ENCODE measurements at regions not wholly inside any gene's neighbourhood (a gene's known extent, or its start where the extent isn't known, plus 50 kb on each side); places are given as distances from the start of the nearest gene placed in this dataset.

DNA sequence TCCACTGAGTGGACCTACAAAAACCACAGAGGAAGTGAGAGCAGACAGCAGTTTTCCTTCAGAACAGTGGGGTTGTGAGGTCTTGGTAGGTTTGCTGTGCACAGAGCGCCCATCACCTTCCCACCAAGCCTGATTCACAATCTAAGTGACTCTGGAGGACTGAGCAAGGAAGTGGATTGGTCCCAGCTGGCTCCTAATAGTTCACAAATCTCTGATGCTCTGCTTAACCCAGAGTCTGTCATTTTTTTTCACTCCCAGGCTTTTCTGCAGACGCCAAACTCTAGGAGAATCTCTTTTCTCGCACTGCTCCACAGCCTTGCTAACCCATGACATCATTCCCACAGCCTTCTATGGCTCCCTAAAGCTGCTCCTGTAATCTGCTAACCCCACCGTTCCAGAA lies 280.4 kb downstream of the C1D start:
- H3K9ac ChIP-seq (ENCODE audit: low read length): no peak overlapping the region
- H3F3A ChIP-seq (ENCODE audit: insufficient read depth, low read length, poor library complexity, severe bottlenecking): no peaks in the 10 kb centered on the region
- no peaks in the 10 kb centered on the region for H3K36me3 ChIP-seq (ENCODE audit: insufficient read depth, low read length)
- TF ChIP-seq RAD21 (conservative IDR thresholded peaks at IDR 0.05) (no peak), MXI1 (conservative IDR thresholded peaks at IDR 0.05; ENCODE audit: poor library complexity, severe bottlenecking) (no peak), POLR2AphosphoS5 (IDR thresholded peaks at IDR 0.05) (no peak), EZH2 (IDR thresholded peaks at IDR 0.05; ENCODE audit: borderline replicate concordance, insufficient read depth, low read length, poor library complexity, severe bottlenecking) (no peak), EP300 (conservative IDR thresholded peaks at IDR 0.05; ENCODE audit: poor library complexity, severe bottlenecking) (no peak)
- H3K4me3 ChIP-seq (ENCODE audit: low read length): no peak overlapping the region
- no peaks in the 10 kb centered on the region for H3K79me2 ChIP-seq (replicated peaks; ENCODE audit: insufficient read depth, low read length)
- H2AFZ ChIP-seq (ENCODE audit: low read depth, low read length): no peak overlapping the region
- H3K27ac ChIP-seq (ENCODE audit: low read length): no peak overlapping the region
- no peaks in the 10 kb centered on the region for H3K27me3 ChIP-seq (ENCODE audit: insufficient read depth, low read depth, low read length)
- H3K9me3 ChIP-seq (ENCODE audit: low read length): no peaks in the 10 kb centered on the region
- H4K20me1 ChIP-seq (ENCODE audit: insufficient read depth): no peaks in the 10 kb centered on the region
- H3K9me2 ChIP-seq (ENCODE audit: insufficient read depth, low read length): no peaks in the 10 kb centered on the region
- no peak overlapping the region for H3K4me2 ChIP-seq (ENCODE audit: low read length)

DNA sequence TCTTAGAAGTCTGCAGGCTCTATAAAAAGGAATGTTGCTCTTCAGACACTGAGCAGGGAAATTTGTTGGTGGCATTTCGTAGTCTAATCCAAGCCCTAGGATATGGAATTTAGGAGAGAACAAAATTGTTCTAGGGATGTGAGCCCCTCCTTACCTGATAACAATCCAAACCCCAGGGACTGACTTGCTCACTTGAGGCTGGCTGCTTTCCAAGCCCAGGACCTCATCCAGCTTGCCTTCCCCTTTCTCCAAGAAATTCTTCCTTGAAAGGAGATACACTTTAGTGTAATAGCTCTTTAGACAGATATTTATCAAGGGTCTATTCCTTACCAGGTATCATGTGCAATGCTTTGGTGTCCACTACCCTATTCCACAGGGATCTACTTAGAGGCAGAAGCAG lies 279.8 kb downstream of the C1D start:
- Histone ChIP-seq H3K9me2 (ENCODE audit: insufficient read depth, low read length) (no peaks in the 10 kb centered on the region), H2AFZ (ENCODE audit: low read depth, low read length) (no peak overlapping the region), H3K9ac (ENCODE audit: low read length) (no peak overlapping the region), H3K4me2 (ENCODE audit: low read length) (no peak overlapping the region), H3K27ac (ENCODE audit: low read length) (no peak overlapping the region), H3K9me3 (ENCODE audit: low read length) (no peaks in the 10 kb centered on the region), H3K27me3 (ENCODE audit: insufficient read depth, low read depth, low read length) (no peaks in the 10 kb centered on the region), H3K79me2 (replicated peaks; ENCODE audit: insufficient read depth, low read length) (no peaks in the 10 kb centered on the region), H3K36me3 (ENCODE audit: insufficient read depth, low read length) (no peaks in the 10 kb centered on the region), H4K20me1 (ENCODE audit: insufficient read depth) (no peaks in the 10 kb centered on the region), H3F3A (ENCODE audit: insufficient read depth, low read length, poor library complexity, severe bottlenecking) (no peaks in the 10 kb centered on the region), H3K4me3 (ENCODE audit: low read length) (no peak overlapping the region)
- no peak for TF ChIP-seq SMC3 (conservative IDR thresholded peaks at IDR 0.05; ENCODE audit: poor library complexity)
- no peak for TF ChIP-seq TAF1 (IDR thresholded peaks at IDR 0.05; ENCODE audit: low read depth)
- TF ChIP-seq, protein P1, sequence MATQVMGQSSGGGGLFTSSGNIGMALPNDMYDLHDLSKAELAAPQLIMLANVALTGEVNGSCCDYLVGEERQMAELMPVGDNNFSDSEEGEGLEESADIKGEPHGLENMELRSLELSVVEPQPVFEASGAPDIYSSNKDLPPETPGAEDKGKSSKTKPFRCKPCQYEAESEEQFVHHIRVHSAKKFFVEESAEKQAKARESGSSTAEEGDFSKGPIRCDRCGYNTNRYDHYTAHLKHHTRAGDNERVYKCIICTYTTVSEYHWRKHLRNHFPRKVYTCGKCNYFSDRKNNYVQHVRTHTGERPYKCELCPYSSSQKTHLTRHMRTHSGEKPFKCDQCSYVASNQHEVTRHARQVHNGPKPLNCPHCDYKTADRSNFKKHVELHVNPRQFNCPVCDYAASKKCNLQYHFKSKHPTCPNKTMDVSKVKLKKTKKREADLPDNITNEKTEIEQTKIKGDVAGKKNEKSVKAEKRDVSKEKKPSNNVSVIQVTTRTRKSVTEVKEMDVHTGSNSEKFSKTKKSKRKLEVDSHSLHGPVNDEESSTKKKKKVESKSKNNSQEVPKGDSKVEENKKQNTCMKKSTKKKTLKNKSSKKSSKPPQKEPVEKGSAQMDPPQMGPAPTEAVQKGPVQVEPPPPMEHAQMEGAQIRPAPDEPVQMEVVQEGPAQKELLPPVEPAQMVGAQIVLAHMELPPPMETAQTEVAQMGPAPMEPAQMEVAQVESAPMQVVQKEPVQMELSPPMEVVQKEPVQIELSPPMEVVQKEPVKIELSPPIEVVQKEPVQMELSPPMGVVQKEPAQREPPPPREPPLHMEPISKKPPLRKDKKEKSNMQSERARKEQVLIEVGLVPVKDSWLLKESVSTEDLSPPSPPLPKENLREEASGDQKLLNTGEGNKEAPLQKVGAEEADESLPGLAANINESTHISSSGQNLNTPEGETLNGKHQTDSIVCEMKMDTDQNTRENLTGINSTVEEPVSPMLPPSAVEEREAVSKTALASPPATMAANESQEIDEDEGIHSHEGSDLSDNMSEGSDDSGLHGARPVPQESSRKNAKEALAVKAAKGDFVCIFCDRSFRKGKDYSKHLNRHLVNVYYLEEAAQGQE (IDR thresholded peaks at IDR 0.05; ENCODE audit: borderline replicate concordance): no peak
- TF ChIP-seq EZH2 (IDR thresholded peaks at IDR 0.05; ENCODE audit: borderline replicate concordance, insufficient read depth, low read length, poor library complexity, severe bottlenecking): no peak
- TF ChIP-seq, protein P2, sequence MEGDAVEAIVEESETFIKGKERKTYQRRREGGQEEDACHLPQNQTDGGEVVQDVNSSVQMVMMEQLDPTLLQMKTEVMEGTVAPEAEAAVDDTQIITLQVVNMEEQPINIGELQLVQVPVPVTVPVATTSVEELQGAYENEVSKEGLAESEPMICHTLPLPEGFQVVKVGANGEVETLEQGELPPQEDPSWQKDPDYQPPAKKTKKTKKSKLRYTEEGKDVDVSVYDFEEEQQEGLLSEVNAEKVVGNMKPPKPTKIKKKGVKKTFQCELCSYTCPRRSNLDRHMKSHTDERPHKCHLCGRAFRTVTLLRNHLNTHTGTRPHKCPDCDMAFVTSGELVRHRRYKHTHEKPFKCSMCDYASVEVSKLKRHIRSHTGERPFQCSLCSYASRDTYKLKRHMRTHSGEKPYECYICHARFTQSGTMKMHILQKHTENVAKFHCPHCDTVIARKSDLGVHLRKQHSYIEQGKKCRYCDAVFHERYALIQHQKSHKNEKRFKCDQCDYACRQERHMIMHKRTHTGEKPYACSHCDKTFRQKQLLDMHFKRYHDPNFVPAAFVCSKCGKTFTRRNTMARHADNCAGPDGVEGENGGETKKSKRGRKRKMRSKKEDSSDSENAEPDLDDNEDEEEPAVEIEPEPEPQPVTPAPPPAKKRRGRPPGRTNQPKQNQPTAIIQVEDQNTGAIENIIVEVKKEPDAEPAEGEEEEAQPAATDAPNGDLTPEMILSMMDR (IDR thresholded peaks at IDR 0.05; ENCODE audit: poor library complexity, severe bottlenecking): no peak
- TF ChIP-seq POLR2AphosphoS5 (IDR thresholded peaks at IDR 0.05): no peak
- TF ChIP-seq EP300 (conservative IDR thresholded peaks at IDR 0.05; ENCODE audit: poor library complexity, severe bottlenecking): no peak
- TF ChIP-seq RAD21 (conservative IDR thresholded peaks at IDR 0.05): no peak
- TF ChIP-seq MXI1 (conservative IDR thresholded peaks at IDR 0.05; ENCODE audit: poor library complexity, severe bottlenecking): no peak

Data from neural cell (in vitro differentiated cells).